SU-DHL-6 (cell line): ENCODE measurements at regions not wholly inside any gene's neighbourhood (a gene's known extent, or its start where the extent isn't known, plus 50 kb on each side); places are given as distances from the start of the nearest gene placed in this dataset.

ENCODE experiments used
- H2AFZ ChIP-seq: fragments of 200-600 bp; sonication (generic); 2 replicates; pipeline ENCODE4 v1.6.1; 2014; ENCODE audit warnings: low read depth, mild to moderate bottlenecking, moderate library complexity, mixed read lengths, antibody characterized with exemption, low read length; ENCODE audit not compliant: severe bottlenecking
- H3F3A ChIP-seq: fragments of 200-600 bp; shearing (Covaris generic); 2 replicates; pipeline ENCODE4 v1.6.0; 2016; ENCODE audit warnings: antibody characterized with exemption, mild to moderate bottlenecking; ENCODE audit not compliant: insufficient read depth
- H3K27ac ChIP-seq: fragments of 200-600 bp; sonication (generic); 2 replicates; pipeline ENCODE4 v1.5.1; 2016; ENCODE audit warnings: low read depth, mild to moderate bottlenecking, low read length, moderate library complexity, mixed read lengths
- H3K27me3 ChIP-seq: fragments of 200-600 bp; sonication (generic), shearing (Covaris generic); 2 replicates; pipeline ENCODE4 v1.6.0; 2014; ENCODE audit warnings: mild to moderate bottlenecking, low read length
- H3K36me3 ChIP-seq: fragments of 200-600 bp; sonication (generic); 2 replicates; pipeline ENCODE4 v1.6.1; 2014; ENCODE audit warnings: mild to moderate bottlenecking, low read length, mixed read lengths
- H3K4me2 ChIP-seq: fragments of 300-600, 200-600 bp; shearing (Covaris generic), sonication (generic); 2 replicates; pipeline ENCODE4 v1.6.0; 2014; ENCODE audit warnings: low read length, low read depth, mild to moderate bottlenecking; ENCODE audit not compliant: poor library complexity, severe bottlenecking
- H3K4me3 ChIP-seq: fragments of 200-600 bp; sonication (generic); 2 replicates; pipeline ENCODE4 v1.5.1; 2014; ENCODE audit warnings: antibody characterized with exemption, low read length, mild to moderate bottlenecking, mixed read lengths; ENCODE audit not compliant: insufficient read depth, poor library complexity, severe bottlenecking
- H3K79me2 ChIP-seq: fragments of 200-600 bp; sonication (generic); 2 replicates; pipeline ENCODE4 v1.6.1; 2014; ENCODE audit warnings: mild to moderate bottlenecking, low read length, moderate library complexity; ENCODE audit not compliant: insufficient read depth
- H3K9ac ChIP-seq: fragments of 200-600 bp; sonication (generic); 2 replicates; pipeline ENCODE4 v1.7.0; 2014; ENCODE audit warnings: mild to moderate bottlenecking, low read length
- H3K9me2 ChIP-seq: fragments of 200-600 bp; sonication (generic); replicated peaks from 2 replicates; pipeline ENCODE4 v1.6.1; 2014; ENCODE audit warnings: low read length; ENCODE audit not compliant: insufficient read depth
- H3K9me3 ChIP-seq: fragments of 200-600 bp; sonication (generic); 2 replicates; pipeline ENCODE4 v1.6.1; 2014; ENCODE audit warnings: low read length, mixed read lengths; ENCODE audit not compliant: insufficient read depth
- H4K20me1 ChIP-seq: fragments of 200-600 bp; sonication (generic); 2 replicates; pipeline ENCODE4 v1.6.1; 2014; ENCODE audit warnings: low read depth, mild to moderate bottlenecking, antibody characterized with exemption, low read length, moderate library complexity, mixed read lengths
- EZH2phosphoT487 ChIP-seq: fragments of 200-600 bp; sonication (generic), shearing (Covaris generic); conservative IDR thresholded peaks from 2 replicates; pipeline ENCODE4 v1.6.1; 2018; ENCODE audit warnings: mild to moderate bottlenecking, antibody characterized with exemption, low read length, moderate library complexity, mixed read lengths
- TF ChIP-seq, protein P1 (sequence below): fragments of 200-600 bp; sonication (generic); IDR thresholded peaks from one replicate; pipeline ENCODE4 v1.5.1; 2017; ENCODE audit warnings: antibody characterized with exemption, mild to moderate bottlenecking, low read length, moderate library complexity; ENCODE audit not compliant: insufficient read depth, poor library complexity, severe bottlenecking

- no peaks in the 10 kb centered on the region for H3F3A ChIP-seq
- no peak overlapping the region for H2AFZ ChIP-seq
- H3K4me2 ChIP-seq = no peak overlapping the region
- no peak overlapping the region for H3K27ac ChIP-seq
- no peaks in the 10 kb centered on the region for H3K36me3 ChIP-seq
- no peaks in the 10 kb centered on the region for H3K79me2 ChIP-seq
- no peaks in the 10 kb centered on the region for H4K20me1 ChIP-seq
- no peak overlapping the region for H3K4me3 ChIP-seq
- no peaks in the 10 kb centered on the region for H3K9me2 ChIP-seq
- no peaks in the 10 kb centered on the region for H3K9me3 ChIP-seq
- no peaks in the 10 kb centered on the region for H3K27me3 ChIP-seq
- no peak overlapping the region for H3K9ac ChIP-seq
- TF ChIP-seq EZH2phosphoT487 = no peak
- TF ChIP-seq, protein P1, sequence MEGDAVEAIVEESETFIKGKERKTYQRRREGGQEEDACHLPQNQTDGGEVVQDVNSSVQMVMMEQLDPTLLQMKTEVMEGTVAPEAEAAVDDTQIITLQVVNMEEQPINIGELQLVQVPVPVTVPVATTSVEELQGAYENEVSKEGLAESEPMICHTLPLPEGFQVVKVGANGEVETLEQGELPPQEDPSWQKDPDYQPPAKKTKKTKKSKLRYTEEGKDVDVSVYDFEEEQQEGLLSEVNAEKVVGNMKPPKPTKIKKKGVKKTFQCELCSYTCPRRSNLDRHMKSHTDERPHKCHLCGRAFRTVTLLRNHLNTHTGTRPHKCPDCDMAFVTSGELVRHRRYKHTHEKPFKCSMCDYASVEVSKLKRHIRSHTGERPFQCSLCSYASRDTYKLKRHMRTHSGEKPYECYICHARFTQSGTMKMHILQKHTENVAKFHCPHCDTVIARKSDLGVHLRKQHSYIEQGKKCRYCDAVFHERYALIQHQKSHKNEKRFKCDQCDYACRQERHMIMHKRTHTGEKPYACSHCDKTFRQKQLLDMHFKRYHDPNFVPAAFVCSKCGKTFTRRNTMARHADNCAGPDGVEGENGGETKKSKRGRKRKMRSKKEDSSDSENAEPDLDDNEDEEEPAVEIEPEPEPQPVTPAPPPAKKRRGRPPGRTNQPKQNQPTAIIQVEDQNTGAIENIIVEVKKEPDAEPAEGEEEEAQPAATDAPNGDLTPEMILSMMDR = no peak
Measured at GRCh38 chr2:111656436-111656835, 227.6 kb downstream of the ANAPC1 start.

- Histone ChIP-seq H3K9ac (no peak overlapping the region), H4K20me1 (no peaks in the 10 kb centered on the region), H3K9me3 (no peaks in the 10 kb centered on the region), H3K36me3 (no peaks in the 10 kb centered on the region), H3K9me2 (no peaks in the 10 kb centered on the region), H3F3A (no peaks in the 10 kb centered on the region), H3K27me3 (no peaks in the 10 kb centered on the region), H3K79me2 (no peaks in the 10 kb centered on the region), H3K27ac (no peak overlapping the region), H2AFZ (no peak overlapping the region), H3K4me3 (no peak overlapping the region), H3K4me2 (no peak overlapping the region)
- no peak for TF ChIP-seq EZH2phosphoT487
- TF ChIP-seq, protein P1 = no peak
Measured at GRCh38 chr2:111656894-111657293, 227.1 kb downstream of the ANAPC1 start.

DNA sequence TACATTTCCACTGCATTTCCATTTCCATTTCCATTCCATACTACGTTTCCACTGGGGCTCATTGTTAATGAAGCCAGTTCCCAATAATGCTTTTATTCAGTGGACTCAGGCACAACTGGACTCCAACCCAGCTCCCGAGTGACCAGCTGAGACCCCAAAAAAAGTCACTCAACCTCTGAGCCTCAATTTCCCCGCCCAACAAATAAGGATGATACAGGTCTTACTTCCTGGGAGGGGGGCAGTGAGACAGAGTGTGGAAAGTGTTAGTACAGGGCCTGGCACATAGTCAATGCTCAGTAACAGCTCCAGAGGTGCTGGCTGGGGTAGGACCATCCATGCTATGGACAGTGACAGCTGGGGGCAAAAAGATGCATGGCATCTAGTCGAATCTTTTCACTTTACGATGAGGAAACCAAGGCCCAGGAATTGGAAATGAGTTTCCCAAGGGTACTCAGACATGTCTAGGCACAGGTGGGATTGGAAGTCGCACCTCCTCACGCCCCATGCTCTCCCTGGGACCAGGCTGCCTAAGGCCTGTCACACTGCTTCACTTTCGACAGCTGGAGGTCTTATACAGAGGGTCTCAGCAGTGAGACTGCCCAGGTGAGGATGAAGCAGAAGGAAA, 226.5 kb downstream of the ANAPC1 start:
- Histone ChIP-seq H3F3A (no peaks in the 10 kb centered on the region), H3K9ac (no peak overlapping the region), H3K4me3 (no peak overlapping the region), H3K27ac (no peak overlapping the region), H3K27me3 (no peaks in the 10 kb centered on the region), H2AFZ (no peak overlapping the region), H3K9me3 (no peaks in the 10 kb centered on the region), H3K79me2 (no peaks in the 10 kb centered on the region), H4K20me1 (no peaks in the 10 kb centered on the region), H3K36me3 (no peaks in the 10 kb centered on the region), H3K9me2 (no peaks in the 10 kb centered on the region), H3K4me2 (no peak overlapping the region)
- TF ChIP-seq, protein P1 = no peak
- no peak for TF ChIP-seq EZH2phosphoT487
